IMR-90 (cell line): ENCODE measurements at regions not wholly inside any gene's neighbourhood (a gene's known extent, or its start where the extent isn't known, plus 50 kb on each side); places are given as distances from the start of the nearest gene placed in this dataset.

Experiments
- BHLHE40 ChIP-seq: fragments of 150-350 bp; IDR thresholded peaks from 2 replicates; pipeline ENCODE4 v1.6.1; 2016; ENCODE audit warnings: mild to moderate bottlenecking, low read depth, low read length
- POLR2A ChIP-seq: IDR thresholded peaks from 2 replicates; pipeline ENCODE4 v1.6.1; 2012; ENCODE audit warnings: mild to moderate bottlenecking, low read depth, low read length
- RAD21 ChIP-seq: IDR thresholded peaks from 2 replicates; pipeline ENCODE4 v1.6.1; 2012; ENCODE audit warnings: low read length, improper control_type of control experiment
- TF ChIP-seq, protein P1 (sequence below): conservative IDR thresholded peaks from 2 replicates; pipeline ENCODE4 v1.5.1; 2012; ENCODE audit warnings: mild to moderate bottlenecking, low read depth, low read length, improper control_type of control experiment

DNA sequence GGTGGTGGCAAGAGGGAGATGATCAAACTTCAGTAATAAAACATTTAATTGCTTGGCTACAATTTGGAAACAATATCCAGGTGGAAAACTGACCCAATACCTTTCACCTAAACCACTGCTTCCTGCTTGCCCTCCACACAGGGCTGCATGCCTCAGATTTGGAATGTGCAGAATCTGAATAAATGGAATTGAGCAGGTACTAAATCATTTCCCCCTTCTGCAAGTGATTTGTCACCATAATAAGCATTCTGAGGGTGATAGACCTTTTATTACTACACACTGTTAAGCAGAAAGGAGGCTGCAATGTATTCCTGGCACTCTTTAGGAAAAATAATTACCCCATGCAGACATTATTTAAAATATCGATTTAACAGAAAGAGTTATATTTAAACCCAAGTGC is 291.8 kb downstream of the IDS start:
- TF ChIP-seq, protein P1, sequence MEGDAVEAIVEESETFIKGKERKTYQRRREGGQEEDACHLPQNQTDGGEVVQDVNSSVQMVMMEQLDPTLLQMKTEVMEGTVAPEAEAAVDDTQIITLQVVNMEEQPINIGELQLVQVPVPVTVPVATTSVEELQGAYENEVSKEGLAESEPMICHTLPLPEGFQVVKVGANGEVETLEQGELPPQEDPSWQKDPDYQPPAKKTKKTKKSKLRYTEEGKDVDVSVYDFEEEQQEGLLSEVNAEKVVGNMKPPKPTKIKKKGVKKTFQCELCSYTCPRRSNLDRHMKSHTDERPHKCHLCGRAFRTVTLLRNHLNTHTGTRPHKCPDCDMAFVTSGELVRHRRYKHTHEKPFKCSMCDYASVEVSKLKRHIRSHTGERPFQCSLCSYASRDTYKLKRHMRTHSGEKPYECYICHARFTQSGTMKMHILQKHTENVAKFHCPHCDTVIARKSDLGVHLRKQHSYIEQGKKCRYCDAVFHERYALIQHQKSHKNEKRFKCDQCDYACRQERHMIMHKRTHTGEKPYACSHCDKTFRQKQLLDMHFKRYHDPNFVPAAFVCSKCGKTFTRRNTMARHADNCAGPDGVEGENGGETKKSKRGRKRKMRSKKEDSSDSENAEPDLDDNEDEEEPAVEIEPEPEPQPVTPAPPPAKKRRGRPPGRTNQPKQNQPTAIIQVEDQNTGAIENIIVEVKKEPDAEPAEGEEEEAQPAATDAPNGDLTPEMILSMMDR: no peak
- TF ChIP-seq POLR2A: no peak
- TF ChIP-seq BHLHE40: no peak
- no peak for TF ChIP-seq RAD21
